ENCODE measurements at regions not wholly inside any gene's neighbourhood (a gene's known extent, or its start where the extent isn't known, plus 50 kb on each side); places are given as distances from the start of the nearest gene placed in this dataset.

- TF ChIP-seq ELF1 (IDR thresholded peaks at IDR 0.05; ENCODE audit: borderline replicate concordance, low read depth) = no peak
- no peak for TF ChIP-seq ATF3 (IDR thresholded peaks at IDR 0.05)
- TF ChIP-seq EZH2phosphoT487 (IDR thresholded peaks at IDR 0.05; ENCODE audit: borderline replicate concordance) = no peak
- no peak for TF ChIP-seq SP1 (IDR thresholded peaks at IDR 0.05; ENCODE audit: low read depth)
Observed at GRCh38 chr6:48747471-48747870, 636.5 kb upstream of the PTCHD4 start (continued).

- DNase-seq (ENCODE audit: low read depth, low spot score) (no peak), ATAC-seq (no peak)
- no peak overlapping the region for H3K27ac ChIP-seq (ENCODE audit: low read depth, low read length)
- H2AFZ ChIP-seq (ENCODE audit: low read depth, low read length, poor library complexity, severe bottlenecking) = no peak overlapping the region
- H4K20me1 ChIP-seq (ENCODE audit: insufficient read depth) = no peaks in the 10 kb centered on the region
- H3K9me3 ChIP-seq (ENCODE audit: control insufficient read depth in 1 of 2, insufficient read depth in 1 of 2, low read depth in 1 of 2, low read length in 2 of 2) = no peaks in the 10 kb centered on the region
- no peak overlapping the region for H3K9ac ChIP-seq (ENCODE audit: low read length)
- TF ChIP-seq FOSL1 (IDR thresholded peaks at IDR 0.05; ENCODE audit: low read depth) (no peak), JUND (IDR thresholded peaks at IDR 0.05) (no peak)
- CTCF ChIA-PET = no interaction called here
- no peaks in the 10 kb centered on the region for H3K9me2 ChIP-seq (ENCODE audit: insufficient read depth)
- no peaks in the 10 kb centered on the region for H3K36me3 ChIP-seq (ENCODE audit: control insufficient read depth in 1 of 2, insufficient read depth in 2 of 2, low read length in 2 of 2)
- H3K27me3 ChIP-seq (ENCODE audit: insufficient read depth, low read length) = no peaks in the 10 kb centered on the region
- no TSS peak for BruUV-seq (replicated peaks)
- POLR2A ChIA-PET = no interaction called here
- intact Hi-C loops (cut with micrococcal nuclease) = no loop called here
- H3K4me1 ChIP-seq (ENCODE audit: control insufficient read depth in 1 of 2, insufficient read depth in 2 of 2, low read length in 2 of 2) = peaks cover 0 to 6% of the 10 kb centered on the region in 2 experiments; a peak in 1 of 4 replicates
- no peak overlapping the region for H3K4me3 ChIP-seq (replicated peaks in 1 of 2; ENCODE audit: low read depth in 1 of 2, low read length in 2 of 2)
- RAD21 ChIA-PET (ENCODE audit: low non-redundant PET in 1 of 2, low total read pairs in 2 of 2, uncharacterized antibody in 2 of 2, unreplicated experiment in 2 of 2) = no interaction called here
- H3K79me2 ChIP-seq (ENCODE audit: insufficient read depth, low read length) = no peaks in the 10 kb centered on the region
- H3K4me2 ChIP-seq (ENCODE audit: low read length) = no peak overlapping the region
Observed at GRCh38 chr6:48747040-48747439, 636.0 kb upstream of the PTCHD4 start.

DNA sequence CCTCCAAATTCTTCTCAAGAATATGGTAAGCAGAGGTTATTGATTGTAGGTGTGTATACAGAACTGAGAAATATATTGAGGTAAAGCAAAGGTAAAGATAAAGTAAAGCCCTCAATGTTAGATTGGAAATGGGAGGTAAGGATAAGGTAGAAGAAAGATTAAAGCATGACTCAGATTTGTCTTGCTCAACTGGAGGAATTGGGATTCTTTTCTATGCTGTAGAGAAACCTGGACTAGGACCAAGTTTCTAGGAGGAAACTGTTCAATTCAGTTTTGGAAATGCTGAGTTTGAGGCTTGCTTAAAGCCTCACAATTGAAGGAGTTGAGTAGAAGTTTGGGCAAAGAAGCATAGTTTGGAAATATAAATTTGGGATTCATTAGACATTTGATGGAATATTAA, 634.0 kb upstream of the PTCHD4 start:
- no peak overlapping the region for H3K4me3 ChIP-seq (replicated peaks in 1 of 2; ENCODE audit: low read depth in 1 of 2, low read length in 2 of 2)
- no peaks in the 10 kb centered on the region for H4K20me1 ChIP-seq (ENCODE audit: insufficient read depth)
- intact Hi-C loops (cut with micrococcal nuclease) = no loop called here
- peaks cover 0 to 6% of the 10 kb centered on the region in 2 experiments; a peak in 1 of 4 replicates for H3K4me1 ChIP-seq (ENCODE audit: control insufficient read depth in 1 of 2, insufficient read depth in 2 of 2, low read length in 2 of 2)
- H2AFZ ChIP-seq (ENCODE audit: low read depth, low read length, poor library complexity, severe bottlenecking) = peak overlapping the region; percentile 20
- ATAC-seq (no peak), DNase-seq (ENCODE audit: low read depth, low spot score) (no peak)
- CTCF ChIA-PET = no interaction called here
- no peaks in the 10 kb centered on the region for H3K36me3 ChIP-seq (ENCODE audit: control insufficient read depth in 1 of 2, insufficient read depth in 2 of 2, low read length in 2 of 2)
- no TSS peak for BruUV-seq (replicated peaks)
- no peaks in the 10 kb centered on the region for H3K79me2 ChIP-seq (ENCODE audit: insufficient read depth, low read length)
- POLR2A ChIA-PET = no interaction called here
- RAD21 ChIA-PET (ENCODE audit: low non-redundant PET in 1 of 2, low total read pairs in 2 of 2, uncharacterized antibody in 2 of 2, unreplicated experiment in 2 of 2) = no interaction called here
- no peaks in the 10 kb centered on the region for H3K27me3 ChIP-seq (ENCODE audit: insufficient read depth, low read length)
- H3K27ac ChIP-seq (ENCODE audit: low read depth, low read length) = no peak overlapping the region
- no peak overlapping the region for H3K9ac ChIP-seq (ENCODE audit: low read length)
- no peaks in the 10 kb centered on the region for H3K9me3 ChIP-seq (ENCODE audit: control insufficient read depth in 1 of 2, insufficient read depth in 1 of 2, low read depth in 1 of 2, low read length in 2 of 2)
- no peaks in the 10 kb centered on the region for H3K9me2 ChIP-seq (ENCODE audit: insufficient read depth)
- H3K4me2 ChIP-seq (ENCODE audit: low read length) = 0 out of 2 replicates have a peak overlapping the region, but pooled peaks have one; percentile 6
- TF ChIP-seq CTCF (IDR thresholded peaks at IDR 0.05 in 2 of 3, conservative IDR thresholded peaks at IDR 0.05 in 1 of 3; ENCODE audit: borderline replicate concordance in 1 of 3, insufficient read depth in 1 of 3, low read depth in 2 of 3, low read length in 2 of 3) (no peak), SP1 (IDR thresholded peaks at IDR 0.05; ENCODE audit: low read depth) (no peak), ZBTB33 (IDR thresholded peaks at IDR 0.05; ENCODE audit: extremely low read depth, insufficient replicate concordance, low read length) (no peak), POLR2AphosphoS5 (IDR thresholded peaks at IDR 0.05; ENCODE audit: low read depth, low read length) (no peak), MAX (IDR thresholded peaks at IDR 0.05) (no peak), ZFX (IDR thresholded peaks at IDR 0.05) (no peak), CBX3 (IDR thresholded peaks at IDR 0.05; ENCODE audit: low read depth) (no peak), JUND (IDR thresholded peaks at IDR 0.05) (0 out of 2 replicates have a peak, but pooled peaks have one; percentile 17), FOSL1 (IDR thresholded peaks at IDR 0.05; ENCODE audit: low read depth) (0 out of 2 replicates have a peak, but pooled peaks have one; percentile 9), ATF3 (IDR thresholded peaks at IDR 0.05) (no peak), SRF (IDR thresholded peaks at IDR 0.05; ENCODE audit: low read depth) (no peak), ELF1 (IDR thresholded peaks at IDR 0.05; ENCODE audit: borderline replicate concordance, low read depth) (no peak), CEBPB (IDR thresholded peaks at IDR 0.05; ENCODE audit: low read depth) (peak; percentile 53; the same call in 1 of the 2 replicates), RAD21 (IDR thresholded peaks at IDR 0.05; ENCODE audit: low read depth) (no peak)
